ENCODE measurements at regions not wholly inside any gene's neighbourhood (a gene's known extent, or its start where the extent isn't known, plus 50 kb on each side); places are given as distances from the start of the nearest gene placed in this dataset.

DNA sequence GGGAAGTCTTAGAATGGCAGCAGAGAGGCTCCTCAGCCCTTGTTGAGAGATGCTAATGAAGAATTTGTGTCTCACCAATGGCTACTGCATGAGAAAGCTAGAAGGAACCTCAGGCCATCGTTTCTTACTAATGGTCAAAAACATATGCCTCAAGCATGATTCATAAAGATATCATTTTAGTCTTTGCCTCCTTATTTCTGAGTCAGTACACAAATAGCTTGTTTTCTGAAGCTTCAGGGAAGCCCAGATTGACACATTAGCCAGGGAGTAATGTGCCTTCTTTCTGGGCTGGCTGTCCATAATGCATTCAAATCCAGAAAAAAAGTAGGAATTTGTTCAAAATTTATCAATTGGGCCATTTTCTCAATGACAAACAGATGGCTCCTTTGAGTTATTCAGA, 169.4 kb upstream of the ZBED5 start:
- peaks cover 4 to 6% of the 10 kb centered on the region in 2 experiments for H3K27me3 ChIP-seq (ENCODE audit: control insufficient read depth in 2 of 2, insufficient read depth in 2 of 2, low read length in 2 of 2)
- H3K27ac ChIP-seq (ENCODE audit: insufficient read depth, low read depth, low read length): no peak overlapping the region
- dilution Hi-C loops (cut with MboI; ENCODE audit: extremely low pct_ligation_motif_present, low sequenced_read_pairs): no loop called here
- H3K4me3 ChIP-seq (replicated peaks in 1 of 3; ENCODE audit: insufficient read depth in 1 of 3, low read depth in 1 of 3, low read length in 3 of 3): no peak overlapping the region
- H3K36me3 ChIP-seq (ENCODE audit: control insufficient read depth in 2 of 2, extremely low read depth in 1 of 2, insufficient read depth in 2 of 2, low read length in 2 of 2): no peaks in the 10 kb centered on the region
- no peaks in the 10 kb centered on the region for H3K79me2 ChIP-seq (ENCODE audit: control insufficient read depth, insufficient read depth, low read length)
- H4K20me1 ChIP-seq (replicated peaks; ENCODE audit: control insufficient read depth, extremely low read depth, insufficient read depth, low read length): no peaks in the 10 kb centered on the region
- no peak for FAIRE-seq
- H3K9ac ChIP-seq (replicated peaks; ENCODE audit: extremely low read depth, insufficient read depth, low read length): no peak overlapping the region
- DNase-seq (ENCODE audit: low read depth, low spot score): no peak
- H3K9me3 ChIP-seq (replicated peaks; ENCODE audit: control insufficient read depth, insufficient read depth, low read length): no peaks in the 10 kb centered on the region
- TF ChIP-seq EZH2 (IDR thresholded peaks at IDR 0.05; ENCODE audit: borderline replicate concordance, low read depth, low read length, severe bottlenecking) (no peak), FOS (IDR thresholded peaks at IDR 0.05; ENCODE audit: borderline replicate concordance, insufficient read depth, low read length) (peak; percentile 59), MYC (IDR thresholded peaks at IDR 0.05; ENCODE audit: low read depth, low read length) (no peak)
- no peak overlapping the region for H2AFZ ChIP-seq (ENCODE audit: low read depth, low read length)
- intact Hi-C loops (cut with micrococcal nuclease): loop anchor here (5.0 kb wide), 3 partner anchors 130 to 1255 kb away; no protein-coding TSS in a partner anchor
- ChIA-PET POLR2A (no interaction called here), CTCF (interaction anchor here (0.8 to 7.5 kb wide), 29 partner anchors 8 to 1254 kb away, joined by 3 to 227 read pairs (median 6); partner anchors contain the start of gene EIF4G2)
- H3K9me1 ChIP-seq (replicated peaks; ENCODE audit: control insufficient read depth, extremely low read depth, insufficient read depth, low read length): no peaks in the 10 kb centered on the region
- H3K4me1 ChIP-seq (ENCODE audit: control insufficient read depth, extremely low read depth, insufficient read depth, low read length): peaks cover 8% of the 10 kb centered on the region
- BruUV-seq (replicated peaks): no TSS peak
- no peak overlapping the region for H3K4me2 ChIP-seq (ENCODE audit: insufficient read depth, low read length)

- FAIRE-seq: peak; percentile 60
- Histone ChIP-seq H4K20me1 (replicated peaks; ENCODE audit: control insufficient read depth, extremely low read depth, insufficient read depth, low read length) (no peaks in the 10 kb centered on the region), H3K27ac (ENCODE audit: insufficient read depth, low read depth, low read length) (no peak overlapping the region), H3K9ac (replicated peaks; ENCODE audit: extremely low read depth, insufficient read depth, low read length) (no peak overlapping the region), H3K4me1 (ENCODE audit: control insufficient read depth, extremely low read depth, insufficient read depth, low read length) (peaks cover 19% of the 10 kb centered on the region), H3K4me2 (ENCODE audit: insufficient read depth, low read length) (no peak overlapping the region), H3K9me3 (replicated peaks; ENCODE audit: control insufficient read depth, insufficient read depth, low read length) (no peaks in the 10 kb centered on the region), H3K36me3 (ENCODE audit: control insufficient read depth in 2 of 2, extremely low read depth in 1 of 2, insufficient read depth in 2 of 2, low read length in 2 of 2) (no peaks in the 10 kb centered on the region), H3K9me1 (replicated peaks; ENCODE audit: control insufficient read depth, extremely low read depth, insufficient read depth, low read length) (no peaks in the 10 kb centered on the region), H3K79me2 (ENCODE audit: control insufficient read depth, insufficient read depth, low read length) (no peaks in the 10 kb centered on the region), H3K27me3 (ENCODE audit: control insufficient read depth in 2 of 2, insufficient read depth in 2 of 2, low read length in 2 of 2) (peaks cover 0 to 10% of the 10 kb centered on the region in 2 experiments), H2AFZ (ENCODE audit: low read depth, low read length) (no peak overlapping the region), H3K4me3 (replicated peaks in 1 of 3; ENCODE audit: insufficient read depth in 1 of 3, low read depth in 1 of 3, low read length in 3 of 3) (no peak overlapping the region)
- peak; percentile 34 for DNase-seq (ENCODE audit: low read depth, low spot score)
- no TSS peak for BruUV-seq (replicated peaks)
- POLR2A ChIA-PET: interaction anchor here (0.9 kb wide), 1 partner anchor 216 kb away, joined by 3 read pairs; the partner anchor contains the start of gene EIF4G2
- intact Hi-C loops (cut with micrococcal nuclease) (loop anchor here (2.0 to 5.0 kb wide), 4 partner anchors 132 to 1257 kb away; partner anchors contain the start of gene ZBED5), dilution Hi-C loops (cut with MboI; ENCODE audit: extremely low pct_ligation_motif_present, low sequenced_read_pairs) (no loop called here)
- CTCF ChIA-PET: interaction anchor here (2.7 to 7.5 kb wide), 4 partner anchors 91 to 761 kb away, joined by 10 to 227 read pairs (median 90); no protein-coding TSS in a partner anchor
- TF ChIP-seq POLR2A (IDR thresholded peaks at IDR 0.05; ENCODE audit: low read depth, low read length) (no peak), GATA2 (IDR thresholded peaks at IDR 0.05; ENCODE audit: insufficient read depth, insufficient read length, low read depth, low read length) (no peak), JUN (IDR thresholded peaks at IDR 0.05; ENCODE audit: borderline replicate concordance, insufficient read depth, insufficient read length, low read depth) (peak; percentile 85), FOS (IDR thresholded peaks at IDR 0.05; ENCODE audit: borderline replicate concordance, insufficient read depth, low read length) (peak; percentile 67), MAX (IDR thresholded peaks at IDR 0.05; ENCODE audit: insufficient read depth, insufficient read length) (no peak), EZH2 (IDR thresholded peaks at IDR 0.05; ENCODE audit: borderline replicate concordance, low read depth, low read length, severe bottlenecking) (no peak), MYC (IDR thresholded peaks at IDR 0.05; ENCODE audit: low read depth, low read length) (no peak), POLR2AphosphoS5 (IDR thresholded peaks at IDR 0.05; ENCODE audit: insufficient read depth, low read depth, low read length) (no peak)
- TF ChIP-seq, protein P1, sequence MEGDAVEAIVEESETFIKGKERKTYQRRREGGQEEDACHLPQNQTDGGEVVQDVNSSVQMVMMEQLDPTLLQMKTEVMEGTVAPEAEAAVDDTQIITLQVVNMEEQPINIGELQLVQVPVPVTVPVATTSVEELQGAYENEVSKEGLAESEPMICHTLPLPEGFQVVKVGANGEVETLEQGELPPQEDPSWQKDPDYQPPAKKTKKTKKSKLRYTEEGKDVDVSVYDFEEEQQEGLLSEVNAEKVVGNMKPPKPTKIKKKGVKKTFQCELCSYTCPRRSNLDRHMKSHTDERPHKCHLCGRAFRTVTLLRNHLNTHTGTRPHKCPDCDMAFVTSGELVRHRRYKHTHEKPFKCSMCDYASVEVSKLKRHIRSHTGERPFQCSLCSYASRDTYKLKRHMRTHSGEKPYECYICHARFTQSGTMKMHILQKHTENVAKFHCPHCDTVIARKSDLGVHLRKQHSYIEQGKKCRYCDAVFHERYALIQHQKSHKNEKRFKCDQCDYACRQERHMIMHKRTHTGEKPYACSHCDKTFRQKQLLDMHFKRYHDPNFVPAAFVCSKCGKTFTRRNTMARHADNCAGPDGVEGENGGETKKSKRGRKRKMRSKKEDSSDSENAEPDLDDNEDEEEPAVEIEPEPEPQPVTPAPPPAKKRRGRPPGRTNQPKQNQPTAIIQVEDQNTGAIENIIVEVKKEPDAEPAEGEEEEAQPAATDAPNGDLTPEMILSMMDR (IDR thresholded peaks at IDR 0.05; ENCODE audit: extremely low read depth in 1 of 2, insufficient read depth in 1 of 2, low read depth in 1 of 2, low read length in 2 of 2): no peak
Observed at GRCh38 chr11:11025087-11025486, 167.2 kb upstream of the ZBED5 start.
